IMR-90 (cell line): ENCODE measurements at regions not wholly inside any gene's neighbourhood (a gene's known extent, or its start where the extent isn't known, plus 50 kb on each side); places are given as distances from the start of the nearest gene placed in this dataset.

ENCODE experiments used
- ATAC-seq: fragments of 200-7000 bp; cut with Tn5 transposase; 2 replicates; pipeline ENCODE4 v1.9.1; 2020; ENCODE audit warnings: low read depth, mild to moderate bottlenecking, moderate library complexity
- BruUV-seq: library from RNA; stranded (reverse); fragments of 400-500 nt; replicated peaks from 2 replicates; lab custom pipeline; 2021; lab: Mats Ljungman, UMichigan
- CTCF ChIA-PET: fragments of 300-600 bp; formaldehyde crosslinking; extraction: SDS; loops from one replicate; lab custom pipeline; 2021; ENCODE audit warnings: antibody characterized with exemption; lab: Yijun Ruan, JAX
- POLR2A ChIA-PET: fragments of 300-600 bp; sonication (Branson Sonifier 250); formaldehyde crosslinking; loops from one replicate; lab custom pipeline; 2022; ENCODE audit warnings: antibody characterized with exemption; ENCODE audit not compliant: unreplicated experiment; lab: Charles Lee
- DNase-seq: peaks from one replicate; pipeline ENCODE4 v3.0.0; 2013
- H2AFZ ChIP-seq: replicated peaks from 2 replicates; pipeline ENCODE3; 2013; ENCODE audit warnings: low read length, mild to moderate bottlenecking; ENCODE audit not compliant: poor library complexity
- H2AK5ac ChIP-seq: 2 replicates; pipeline ENCODE4 v1.6.1; 2013; ENCODE audit warnings: low read depth, low read length, inconsistent platforms
- H2AK9ac ChIP-seq: replicated peaks from 2 replicates; pipeline ENCODE3; 2013; ENCODE audit warnings: mild to moderate bottlenecking, low read depth, low read length, moderate library complexity; ENCODE audit not compliant: poor library complexity
- H2BK120ac ChIP-seq: 2 replicates; pipeline ENCODE4 v1.6.1; 2013; ENCODE audit warnings: low read depth, low read length, inconsistent platforms
- H2BK15ac ChIP-seq: 3 replicates; pipeline ENCODE4 v1.6.1; 2013; ENCODE audit warnings: low read depth, low read length, inconsistent platforms
- H2BK20ac ChIP-seq: 2 replicates; pipeline ENCODE4 v1.6.1; 2013; ENCODE audit warnings: low read depth, mild to moderate bottlenecking, inconsistent platforms, low read length, moderate library complexity
- H2BK5ac ChIP-seq: 2 replicates; pipeline ENCODE4 v1.6.1; 2013; ENCODE audit warnings: mild to moderate bottlenecking, low read depth, low read length, inconsistent platforms; ENCODE audit not compliant: poor library complexity, severe bottlenecking
- H3K14ac ChIP-seq: replicated peaks from 2 replicates; pipeline ENCODE4 v1.6.1; 2013; ENCODE audit warnings: low read depth, low read length, inconsistent platforms
- H3K18ac ChIP-seq: 2 replicates; pipeline ENCODE4 v1.6.1; 2013; ENCODE audit warnings: low read depth, low read length, control low read depth
- H3K23ac ChIP-seq: 2 replicates; pipeline ENCODE4 v1.6.1; 2013; ENCODE audit warnings: low read depth, low read length, inconsistent platforms
- H3K27ac ChIP-seq: 2 replicates; pipeline ENCODE4 v1.5.1; 2013; ENCODE audit warnings: mild to moderate bottlenecking, control low read depth, low read length; ENCODE audit not compliant: insufficient read depth
- H3K27me3 ChIP-seq: 2 replicates; pipeline ENCODE4 v1.6.1; 2013; ENCODE audit warnings: low read length; ENCODE audit not compliant: control insufficient read depth, insufficient read depth
- H3K36me3 ChIP-seq: 2 replicates; pipeline ENCODE4 v1.6.1; 2013; ENCODE audit warnings: low read length, mixed read lengths; ENCODE audit not compliant: control insufficient read depth, insufficient read depth
- H3K4ac ChIP-seq: 2 replicates; pipeline ENCODE4 v1.6.1; 2013; ENCODE audit warnings: low read depth, low read length, inconsistent platforms
- H3K4me1 ChIP-seq: 2 replicates; pipeline ENCODE4 v1.6.1; 2013; ENCODE audit warnings: low read length, mixed read lengths; ENCODE audit not compliant: control insufficient read depth, insufficient read depth
- H3K4me2 ChIP-seq: 2 replicates; pipeline ENCODE4 v1.6.1; 2013; ENCODE audit warnings: low read depth, mild to moderate bottlenecking, control low read depth, low read length, moderate library complexity
- H3K4me3 ChIP-seq: 2 replicates; pipeline ENCODE4 v1.5.1; 2013; ENCODE audit warnings: low read depth, mild to moderate bottlenecking, control low read depth, low read length, moderate library complexity; ENCODE audit not compliant: insufficient read depth
- H3K56ac ChIP-seq: 2 replicates; pipeline ENCODE4 v1.6.1; 2013; ENCODE audit warnings: low read length, inconsistent platforms; ENCODE audit not compliant: insufficient read depth; ENCODE audit errors: extremely low read depth
- H3K79me1 ChIP-seq, 2 experiments: 2 replicates each; pipeline ENCODE4 v1.6.1; 2013; ENCODE audit warnings: low read length in 2 of 2, inconsistent platforms in 1 of 2, low read depth in 1 of 2
- H3K9ac ChIP-seq: 2 replicates; pipeline ENCODE4 v1.6.1; 2013; ENCODE audit warnings: low read depth, low read length, control low read depth
- H3K9me1 ChIP-seq: 2 replicates; pipeline ENCODE4 v1.6.1; 2013; ENCODE audit warnings: low read length, inconsistent platforms; ENCODE audit not compliant: insufficient read depth
- H3K9me3 ChIP-seq: 2 replicates; pipeline ENCODE4 v1.6.1; 2013; ENCODE audit warnings: low read length; ENCODE audit not compliant: control insufficient read depth, insufficient read depth
- H4K20me1 ChIP-seq: 2 replicates; pipeline ENCODE4 v1.6.1; 2013; ENCODE audit warnings: low read length, inconsistent platforms; ENCODE audit not compliant: insufficient read depth
- H4K5ac ChIP-seq: 2 replicates; pipeline ENCODE4 v1.6.1; 2013; ENCODE audit warnings: mild to moderate bottlenecking, low read depth, low read length, control low read depth
- H4K8ac ChIP-seq, 2 experiments: 2 replicates each; pipeline ENCODE4 v1.6.1; 2013; ENCODE audit warnings: low read depth in 2 of 2, low read length in 2 of 2, control low read depth in 1 of 2, inconsistent platforms in 1 of 2
- H4K91ac ChIP-seq: 2 replicates; pipeline ENCODE4 v1.6.1; 2013; ENCODE audit warnings: low read depth, low read length, inconsistent platforms; ENCODE audit not compliant: insufficient read depth
- BHLHE40 ChIP-seq: fragments of 150-350 bp; IDR thresholded peaks from 2 replicates; pipeline ENCODE4 v1.6.1; 2016; ENCODE audit warnings: mild to moderate bottlenecking, low read depth, low read length
- CEBPB ChIP-seq: IDR thresholded peaks from 2 replicates; pipeline ENCODE4 v1.6.1; 2012; ENCODE audit warnings: low read depth, low read length, improper control_type of control experiment
- CHD1 ChIP-seq: IDR thresholded peaks from 2 replicates; pipeline ENCODE4 v1.6.1; 2012; ENCODE audit warnings: low read depth, low read length, improper control_type of control experiment
- CTCF ChIP-seq: conservative IDR thresholded peaks from 2 replicates; pipeline ENCODE4 v1.5.1; 2012; ENCODE audit warnings: mild to moderate bottlenecking, low read depth, low read length, improper control_type of control experiment
- ELK1 ChIP-seq: fragments of 150-350 bp; IDR thresholded peaks from 2 replicates; pipeline ENCODE4 v1.6.1; 2016; ENCODE audit warnings: low read depth, mild to moderate bottlenecking, low read length, moderate library complexity, borderline replicate concordance
- FOS ChIP-seq: fragments of 150-350 bp; IDR thresholded peaks from 2 replicates; pipeline ENCODE4 v1.6.1; 2016; ENCODE audit warnings: low read depth, low read length
- MAFK ChIP-seq: IDR thresholded peaks from 2 replicates; pipeline ENCODE4 v1.6.1; 2012; ENCODE audit warnings: low read depth, low read length, improper control_type of control experiment
- MAZ ChIP-seq: IDR thresholded peaks from 2 replicates; pipeline ENCODE4 v1.6.1; 2012; ENCODE audit warnings: low read depth, mild to moderate bottlenecking, low read length, improper control_type of control experiment, moderate library complexity, borderline replicate concordance
- MXI1 ChIP-seq: IDR thresholded peaks from 2 replicates; pipeline ENCODE4 v1.6.1; 2012; ENCODE audit warnings: low read depth, mild to moderate bottlenecking, low read length, moderate library complexity, borderline replicate concordance
- NFE2L2 ChIP-seq: fragments of 150-350 bp; IDR thresholded peaks from 2 replicates; pipeline ENCODE4 v1.6.1; 2016; ENCODE audit warnings: low read depth, mild to moderate bottlenecking, low read length
- POLR2A ChIP-seq: IDR thresholded peaks from 2 replicates; pipeline ENCODE4 v1.6.1; 2012; ENCODE audit warnings: mild to moderate bottlenecking, low read depth, low read length
- RAD21 ChIP-seq: IDR thresholded peaks from 2 replicates; pipeline ENCODE4 v1.6.1; 2012; ENCODE audit warnings: low read length, improper control_type of control experiment
- SMC3 ChIP-seq: fragments of 150-350 bp; IDR thresholded peaks from 2 replicates; pipeline ENCODE4 v1.6.1; 2016; ENCODE audit warnings: low read depth, mild to moderate bottlenecking, antibody characterized with exemption, low read length, moderate library complexity
- WGBS, 2 experiments: methylation state at CpG; one replicate each; pipeline versions ENCODE4 v1.1.5 to v1.1.7; 2013; ENCODE audit warnings: missing lambda C conversion rate in 2 of 2; ENCODE audit not compliant: insufficient read length in 1 of 2; ENCODE audit errors: extremely low coverage in 2 of 2; 5-methylcytosine and 5-hydroxymethylcytosine counted together
- dilution Hi-C: fragments of 300-500 bp; cut with HindIII; formaldehyde crosslinking; loops from one replicate; pipeline ENCODE4 v1.14.3; 2018; ENCODE audit warnings: low sequenced_read_pairs; ENCODE audit not compliant: unreplicated experiment
- in situ Hi-C: fragments of 300-500 bp; cut with MboI; formaldehyde crosslinking; loops from 3 replicates; pipeline ENCODE4 v1.14.3; 2019; ENCODE audit warnings: low sequenced_read_pairs, inconsistent platforms, mixed read lengths
- intact Hi-C: fragments of 100-400 bp; cut with micrococcal nuclease; formaldehyde crosslinking; loops from 2 replicates; pipeline ENCODE4 v1.10.0; 2022

GRCh38 chr20:5430670-5431069, 113.9 kb upstream of the PROKR2 start:
- Histone ChIP-seq H2BK120ac (no peak overlapping the region), H2AK5ac (no peak overlapping the region), H3K4me1 (no peaks in the 10 kb centered on the region), H4K91ac (no peak overlapping the region), H3K4me3 (no peak overlapping the region), H3K27me3 (0 out of 2 replicates have a peak, but pooled peaks cover 4% of the 10 kb centered on the region), H3K4ac (no peak overlapping the region), H3K9me1 (no peaks in the 10 kb centered on the region), H4K20me1 (no peaks in the 10 kb centered on the region), H3K36me3 (no peaks in the 10 kb centered on the region), H2AK9ac (no peak overlapping the region), H3K23ac (no peak overlapping the region), H2AFZ (no peak overlapping the region), H3K56ac (no peak overlapping the region), H3K9me3 (no peaks in the 10 kb centered on the region), H2BK15ac (no peak overlapping the region), H2BK20ac (no peak overlapping the region), H4K8ac (no peak overlapping the region), H2BK5ac (no peak overlapping the region), H3K4me2 (no peak overlapping the region), H3K79me1 (no peaks in the 10 kb centered on the region), H3K14ac (no peak overlapping the region), H3K18ac (no peak overlapping the region), H4K5ac (no peak overlapping the region), H3K9ac (no peak overlapping the region), H3K27ac (no peak overlapping the region)
- dilution Hi-C loops (no loop called here), intact Hi-C loops (no loop called here), in situ Hi-C loops (no loop called here)
- no CpG with 5 or more reads among the region's 2 CpGs for WGBS, 2 experiments
- BruUV-seq: no TSS peak
- ATAC-seq: no peak
- DNase-seq: no peak
- POLR2A ChIA-PET: no interaction called here
- CTCF ChIA-PET: no interaction called here
- TF ChIP-seq NFE2L2 (no peak), CTCF (no peak), MXI1 (no peak), MAZ (no peak), POLR2A (no peak), RAD21 (no peak), FOS (no peak), BHLHE40 (no peak), ELK1 (no peak), CEBPB (no peak), SMC3 (no peak), MAFK (no peak), CHD1 (no peak)
